H1 (cell line): ENCODE measurements at regions not wholly inside any gene's neighbourhood (a gene's known extent, or its start where the extent isn't known, plus 50 kb on each side); places are given as distances from the start of the nearest gene placed in this dataset.

Source experiments
- CTCF ChIA-PET: fragments of 300-600 bp; sonication (Branson Sonifier 250); formaldehyde crosslinking; loops from one replicate; lab custom pipeline; 2021; ENCODE audit not compliant: partially characterized antibody; lab: Charles Lee
- POLR2A ChIA-PET: fragments of 300-600 bp; sonication (Branson Sonifier 250); formaldehyde crosslinking; loops from one replicate; lab custom pipeline; 2021; ENCODE audit warnings: inconsistent platforms; ENCODE audit not compliant: partially characterized antibody; lab: Charles Lee
- DNase-seq, 2 experiments: peaks; one replicate each; pipeline versions ENCODE4 v3.0.0 to v3.0.0-alpha.2; 2010 to 2022; ENCODE audit warnings: low spot score in 2 of 2, low read depth in 1 of 2, mixed read lengths in 1 of 2
- FAIRE-seq: peaks from 2 replicates; lab custom pipeline; 2011; peaks lifted over from hg19 to GRCh38; lab: Jason Lieb, UNC
- H2AFZ ChIP-seq: 2 replicates; pipeline ENCODE4 v1.8.1; 2012; ENCODE audit warnings: low read length, inconsistent platforms
- H2AK5ac ChIP-seq: 2 replicates; pipeline ENCODE4 v1.6.1; 2013; ENCODE audit warnings: low read depth, low read length
- H2BK120ac ChIP-seq: replicated peaks from 2 replicates; pipeline ENCODE3; 2013; ENCODE audit warnings: low read depth, low read length, inconsistent platforms
- H2BK12ac ChIP-seq: 2 replicates; pipeline ENCODE4 v1.6.1; 2013; ENCODE audit warnings: low read depth, low read length
- H2BK15ac ChIP-seq: 2 replicates; pipeline ENCODE4 v1.6.1; 2013; ENCODE audit warnings: low read length
- H2BK20ac ChIP-seq: 2 replicates; pipeline ENCODE4 v1.6.1; 2013; ENCODE audit warnings: low read length
- H2BK5ac ChIP-seq: 2 replicates; pipeline ENCODE4 v1.6.1; 2013; ENCODE audit warnings: low read depth, low read length
- H3K14ac ChIP-seq: 2 replicates; pipeline ENCODE4 v1.6.1; 2013; ENCODE audit warnings: inconsistent platforms; ENCODE audit not compliant: insufficient read length
- H3K18ac ChIP-seq: 2 replicates; pipeline ENCODE4 v1.6.1; 2013; ENCODE audit warnings: low read length; ENCODE audit errors: extremely low read depth
- H3K23ac ChIP-seq: 2 replicates; pipeline ENCODE4 v1.6.1; 2013; ENCODE audit warnings: inconsistent platforms; ENCODE audit not compliant: insufficient read length
- H3K23me2 ChIP-seq: 2 replicates; pipeline ENCODE4 v1.6.1; 2013; ENCODE audit warnings: low read depth, low read length
- H3K27ac ChIP-seq: 2 replicates; pipeline ENCODE4 v1.6.1; 2011; ENCODE audit warnings: low read depth, low read length, inconsistent platforms
- H3K27me3 ChIP-seq, 4 experiments: replicated peaks in 1 of 4; 1 replicate in 1 of 4; 2 replicates in 3 of 4; pipeline versions ENCODE4 v1.6.1 to v1.8.1; 2011 to 2013; ENCODE audit warnings: low read length in 3 of 4, mild to moderate bottlenecking in 3 of 4, inconsistent platforms in 2 of 4, mixed read lengths in 2 of 4, moderate library complexity in 1 of 4; ENCODE audit not compliant: control insufficient read depth in 3 of 4, insufficient read depth in 3 of 4; ENCODE audit errors: extremely low read depth in 1 of 4
- H3K36me3 ChIP-seq, 4 experiments: 2 replicates each; pipeline versions ENCODE4 v1.6.1 to v1.8.1; 2011 to 2013; ENCODE audit warnings: mild to moderate bottlenecking in 4 of 4, low read length in 3 of 4, moderate library complexity in 2 of 4, control low read depth in 1 of 4, inconsistent platforms in 1 of 4; ENCODE audit not compliant: insufficient read depth in 4 of 4, control insufficient read depth in 2 of 4
- H3K4ac ChIP-seq: replicated peaks from 2 replicates; pipeline ENCODE3; 2013; ENCODE audit warnings: low read length, low read depth, mixed read lengths, inconsistent platforms; ENCODE audit not compliant: insufficient read length
- H3K4me1 ChIP-seq, 4 experiments: replicated peaks in 1 of 4; 1 replicate in 1 of 4; 2 replicates in 3 of 4; pipeline versions ENCODE4 v1.6.1 to v1.8.1; 2011 to 2013; ENCODE audit warnings: low read length in 3 of 4, inconsistent platforms in 2 of 4, mixed read lengths in 1 of 4; ENCODE audit not compliant: insufficient read depth in 4 of 4, control insufficient read depth in 3 of 4
- H3K4me2 ChIP-seq, 2 experiments: 2 replicates each; pipeline versions ENCODE4 v1.6.1 to v1.8.1; 2011 to 2013; ENCODE audit warnings: low read depth in 2 of 2, low read length in 2 of 2, control low read depth in 1 of 2, inconsistent platforms in 1 of 2, mild to moderate bottlenecking in 1 of 2; ENCODE audit not compliant: insufficient read depth in 1 of 2
- H3K4me3 ChIP-seq, 4 experiments: fragments of 200-600, 300-600 bp in 1 of 4; sonication (generic), shearing (Covaris generic), sonication (Bioruptor Twin) in 1 of 4; 2 replicates each; pipeline versions ENCODE4 v1.5.1 to v1.8.1; 2011 to 2016; ENCODE audit warnings: low read length in 4 of 4, low read depth in 3 of 4, control low read depth in 2 of 4, inconsistent platforms in 2 of 4, mild to moderate bottlenecking in 2 of 4, mixed read lengths in 1 of 4, moderate library complexity in 1 of 4; ENCODE audit not compliant: insufficient read depth in 2 of 4; ENCODE audit errors: extremely low read depth in 1 of 4
- H3K56ac ChIP-seq: replicated peaks from 2 replicates; pipeline ENCODE3; 2013; ENCODE audit warnings: low read depth, mild to moderate bottlenecking, mixed read lengths, low read length, inconsistent platforms; ENCODE audit not compliant: insufficient read length
- H3K79me1 ChIP-seq: 2 replicates; pipeline ENCODE4 v1.6.1; 2013; ENCODE audit warnings: low read depth, low read length, control low read depth
- H3K79me2 ChIP-seq, 2 experiments: 2 replicates each; pipeline versions ENCODE4 v1.6.1 to v1.8.1; 2012 to 2013; ENCODE audit warnings: low read length in 2 of 2, mild to moderate bottlenecking in 2 of 2, inconsistent platforms in 1 of 2; ENCODE audit not compliant: insufficient read depth in 2 of 2, control insufficient read depth in 1 of 2
- H3K9ac ChIP-seq, 4 experiments: replicated peaks in 1 of 4; 1 replicate in 1 of 4; 2 replicates in 3 of 4; pipeline versions ENCODE4 v1.6.1 to v1.8.1; 2011 to 2013; ENCODE audit warnings: low read depth in 3 of 4, low read length in 3 of 4, control low read depth in 2 of 4, mild to moderate bottlenecking in 2 of 4, moderate library complexity in 2 of 4, inconsistent platforms in 1 of 4; ENCODE audit errors: extremely low read depth in 1 of 4
- H3K9me3 ChIP-seq, 2 experiments: 2 replicates each; pipeline versions ENCODE4 v1.6.1 to v1.8.1; 2012 to 2013; ENCODE audit warnings: mild to moderate bottlenecking in 2 of 2, moderate library complexity in 2 of 2, control low read depth in 1 of 2, inconsistent platforms in 1 of 2, low read depth in 1 of 2, low read length in 1 of 2, mixed read lengths in 1 of 2; ENCODE audit not compliant: insufficient read depth in 2 of 2
- H4K20me1 ChIP-seq, 2 experiments: replicated peaks in 1 of 2; 2 replicates each; pipeline versions ENCODE3 to v1.8.1; 2011 to 2013; ENCODE audit warnings: inconsistent platforms in 2 of 2, low read length in 2 of 2, mild to moderate bottlenecking in 1 of 2; ENCODE audit not compliant: insufficient read depth in 2 of 2, control insufficient read depth in 1 of 2
- H4K5ac ChIP-seq: 2 replicates; pipeline ENCODE4 v1.6.1; 2013; ENCODE audit warnings: low read length, low read depth, mixed read lengths, inconsistent platforms; ENCODE audit not compliant: insufficient read length
- H4K8ac ChIP-seq: 2 replicates; pipeline ENCODE4 v1.8.0; 2013; ENCODE audit warnings: mild to moderate bottlenecking, moderate library complexity, low read length, inconsistent platforms; ENCODE audit not compliant: insufficient read depth; ENCODE audit errors: extremely low read depth
- H4K91ac ChIP-seq: replicated peaks from 2 replicates; pipeline ENCODE3; 2013; ENCODE audit warnings: low read length, mixed read lengths, inconsistent platforms; ENCODE audit not compliant: insufficient read length
- CBX8 ChIP-seq: fragments of 300-800, 300-1000 bp; sonication (generic); IDR thresholded peaks from 2 replicates; pipeline ENCODE4 v1.7.1; 2016; ENCODE audit warnings: low read depth, low read length, borderline replicate concordance
- CEBPB ChIP-seq: IDR thresholded peaks from 2 replicates; pipeline ENCODE4 v1.6.1; 2012; ENCODE audit warnings: low read depth, low read length
- EP300 ChIP-seq, 2 experiments: IDR thresholded peaks; 1 replicate in 1 of 2; 2 replicates in 1 of 2; pipeline ENCODE4 v1.6.1; 2011 to 2012; ENCODE audit warnings: low read depth in 2 of 2, low read length in 2 of 2, mild to moderate bottlenecking in 2 of 2, borderline replicate concordance in 1 of 2, inconsistent platforms in 1 of 2, moderate library complexity in 1 of 2
- HDAC2 ChIP-seq, 2 experiments: fragments of 300-600 bp in 1 of 2; sonication (generic) in 1 of 2; IDR thresholded peaks; 2 replicates each; pipeline ENCODE4 v1.6.1; 2011 to 2012; ENCODE audit warnings: low read depth in 2 of 2, low read length in 2 of 2, mild to moderate bottlenecking in 2 of 2, moderate library complexity in 2 of 2, borderline replicate concordance in 1 of 2, inconsistent platforms in 1 of 2
- NRF1 ChIP-seq: IDR thresholded peaks from 2 replicates; pipeline ENCODE4 v1.6.1; 2011; ENCODE audit warnings: mild to moderate bottlenecking, low read depth, low read length, improper control_type of control experiment
- RXRA ChIP-seq: IDR thresholded peaks from 2 replicates; pipeline ENCODE4 v1.6.1; 2011; ENCODE audit warnings: low read depth, mild to moderate bottlenecking, low read length, moderate library complexity; ENCODE audit not compliant: insufficient read depth
- SIN3A ChIP-seq, 2 experiments: IDR thresholded peaks in 1 of 2; conservative IDR thresholded peaks in 1 of 2; 2 replicates each; pipeline ENCODE4 v1.6.1; 2011 to 2012; ENCODE audit warnings: low read length in 2 of 2, improper control_type of control experiment in 1 of 2, low read depth in 1 of 2, mild to moderate bottlenecking in 1 of 2
- SIX5 ChIP-seq: IDR thresholded peaks from 2 replicates; pipeline ENCODE4 v1.6.1; 2011; ENCODE audit warnings: mild to moderate bottlenecking, low read depth, low read length

GRCh38 chrX:79588233-79588632 is 221.1 kb upstream of the ITM2A start:
- ChIA-PET POLR2A (no interaction called here), CTCF (no interaction called here)
- H3K23ac ChIP-seq, result no peak overlapping the region
- no peak overlapping the region for H3K14ac ChIP-seq
- no peak overlapping the region for H2BK15ac ChIP-seq
- DNase-seq (no peak), FAIRE-seq (no peak)
- no peak overlapping the region for H4K5ac ChIP-seq
- no peak overlapping the region for H4K8ac ChIP-seq
- H3K4me3 ChIP-seq, result no peak overlapping the region
- no peak overlapping the region for H3K9ac ChIP-seq
- H3K18ac ChIP-seq, result no peak overlapping the region
- no peaks in the 10 kb centered on the region for H3K27me3 ChIP-seq
- H3K9me3 ChIP-seq, result no peaks in the 10 kb centered on the region
- no peak overlapping the region for H2BK5ac ChIP-seq
- H3K79me2 ChIP-seq, result no peaks in the 10 kb centered on the region
- no peaks in the 10 kb centered on the region for H4K20me1 ChIP-seq
- H2AFZ ChIP-seq, result no peak overlapping the region
- no peak overlapping the region for H2BK120ac ChIP-seq
- no peak overlapping the region for H3K27ac ChIP-seq
- no peaks in the 10 kb centered on the region for H3K23me2 ChIP-seq
- H3K4me2 ChIP-seq, result no peak overlapping the region
- no peaks in the 10 kb centered on the region for H3K79me1 ChIP-seq
- H2BK12ac ChIP-seq, result no peak overlapping the region
- H4K91ac ChIP-seq, result no peak overlapping the region
- H3K36me3 ChIP-seq, result no peaks in the 10 kb centered on the region
- H3K4me1 ChIP-seq, result no peaks in the 10 kb centered on the region
- no peak overlapping the region for H3K4ac ChIP-seq
- H3K56ac ChIP-seq, result no peak overlapping the region
- H2AK5ac ChIP-seq, result no peak overlapping the region
- TF ChIP-seq EP300 (IDR thresholded peaks at IDR 0.05; ENCODE audit: borderline replicate concordance in 1 of 2, low read depth in 2 of 2, low read length in 2 of 2), result no peak
- no peak for TF ChIP-seq SIX5
- TF ChIP-seq CEBPB, result no peak
- TF ChIP-seq CBX8, result no peak
- no peak for TF ChIP-seq NRF1
- no peak for TF ChIP-seq SIN3A (conservative IDR thresholded peaks at IDR 0.05 in 1 of 2, IDR thresholded peaks at IDR 0.05 in 1 of 2; ENCODE audit: low read depth in 1 of 2, low read length in 2 of 2)
- no peak for TF ChIP-seq RXRA
- TF ChIP-seq HDAC2 (IDR thresholded peaks at IDR 0.05; ENCODE audit: borderline replicate concordance in 1 of 2, low read depth in 2 of 2, low read length in 2 of 2), result no peak
- H2BK20ac ChIP-seq, result no peak overlapping the region
